Peyer's patch (tissue), 4 donors: ENCODE measurements at regions not wholly inside any gene's neighbourhood (a gene's known extent, or its start where the extent isn't known, plus 50 kb on each side); places are given as distances from the start of the nearest gene placed in this dataset.

Experiments used
- DNase-seq, 3 donors: peaks; one replicate each; pipeline ENCODE4 v3.0.0-alpha.2; 2017 to 2019
- H3K27ac ChIP-seq, 4 donors: fragments of 200-600 bp; sonication (generic); one replicate each; pipeline ENCODE4 v1.5.1; 2016 to 2019
- H3K27me3 ChIP-seq, 2 donors: fragments of 200-600 bp; sonication (generic); one replicate each; pipeline ENCODE4 v1.5.1; 2019
- H3K36me3 ChIP-seq, 3 donors: fragments of 200-600 bp; sonication (generic); one replicate each; pipeline ENCODE4 v1.5.1; 2016 to 2019
- H3K4me1 ChIP-seq, 4 donors: fragments of 200-600 bp; sonication (generic); one replicate each; pipeline ENCODE4 v1.5.1; 2016 to 2019
- H3K4me3 ChIP-seq, 4 donors: fragments of 200-600 bp; sonication (generic); 1 replicate in 3 of 4; 2 replicates in 1 of 4; pipeline ENCODE4 v1.5.1; 2016 to 2019; ENCODE audit warnings: mild to moderate bottlenecking in 1 of 4
- H3K9me3 ChIP-seq, 4 donors: fragments of 200-600 bp; sonication (generic); one replicate each; pipeline ENCODE4 v1.5.1; 2016 to 2019; ENCODE audit warnings: mild to moderate bottlenecking in 1 of 4
- CTCF ChIP-seq, 6 experiments: fragments of 450-650 bp in 4 of 6; fragments of 200-600 bp in 2 of 6; sonication (generic) in 1 of 6; IDR thresholded peaks; one replicate each; pipeline ENCODE4 v1.5.1; 2017 to 2019; ENCODE audit warnings: antibody characterized with exemption in 6 of 6, mild to moderate bottlenecking in 3 of 6, moderate library complexity in 1 of 6
- POLR2A ChIP-seq, 2 donors: fragments of 450-650 bp; IDR thresholded peaks; one replicate each; pipeline ENCODE4 v1.5.1; 2017; ENCODE audit warnings: antibody characterized with exemption in 2 of 2, mild to moderate bottlenecking in 2 of 2, moderate library complexity in 2 of 2

- TF ChIP-seq CTCF (IDR thresholded peaks at IDR 0.05) (no peak), POLR2A (IDR thresholded peaks at IDR 0.05) (no peak)
- no peak overlapping the region for H3K4me3 ChIP-seq
- no peaks in the 10 kb centered on the region for H3K4me1 ChIP-seq
- H3K27ac ChIP-seq = no peak overlapping the region
- no peak for DNase-seq
- H3K27me3 ChIP-seq = no peaks in the 10 kb centered on the region
- H3K36me3 ChIP-seq = no peaks in the 10 kb centered on the region
- no peaks in the 10 kb centered on the region for H3K9me3 ChIP-seq
Observed at GRCh38 chr3:24917908-24918307, 423.3 kb upstream of the THRB start.

GRCh38 chr3:24923570-24923969, 428.9 kb upstream of the THRB start:
- H3K4me3 ChIP-seq = no peak overlapping the region
- no peak overlapping the region for H3K27ac ChIP-seq
- no peak for TF ChIP-seq CTCF (IDR thresholded peaks at IDR 0.05)
- TF ChIP-seq POLR2A (IDR thresholded peaks at IDR 0.05) = no peak
- no peaks in the 10 kb centered on the region for H3K4me1 ChIP-seq
- H3K36me3 ChIP-seq = no peaks in the 10 kb centered on the region
- no peaks in the 10 kb centered on the region for H3K9me3 ChIP-seq
- H3K27me3 ChIP-seq = no peaks in the 10 kb centered on the region
- DNase-seq = no peak

- no peaks in the 10 kb centered on the region for H3K36me3 ChIP-seq
- no peak for DNase-seq
- H3K27me3 ChIP-seq = no peaks in the 10 kb centered on the region
- no peak for TF ChIP-seq CTCF (IDR thresholded peaks at IDR 0.05)
- TF ChIP-seq POLR2A (IDR thresholded peaks at IDR 0.05) = no peak
- H3K4me1 ChIP-seq = no peaks in the 10 kb centered on the region
- H3K9me3 ChIP-seq = no peaks in the 10 kb centered on the region
- H3K4me3 ChIP-seq = no peak overlapping the region
- no peak overlapping the region for H3K27ac ChIP-seq
Observed at GRCh38 chr3:24929521-24929920, 434.9 kb upstream of the THRB start.

- H3K4me1 ChIP-seq = no peaks in the 10 kb centered on the region
- no peak overlapping the region for H3K27ac ChIP-seq
- no peaks in the 10 kb centered on the region for H3K36me3 ChIP-seq
- H3K9me3 ChIP-seq = no peaks in the 10 kb centered on the region
- DNase-seq = no peak
- H3K27me3 ChIP-seq = no peaks in the 10 kb centered on the region
- H3K4me3 ChIP-seq = no peak overlapping the region
- no peak for TF ChIP-seq POLR2A (IDR thresholded peaks at IDR 0.05)
- TF ChIP-seq CTCF (IDR thresholded peaks at IDR 0.05) = no peak
Observed at GRCh38 chr3:24933401-24933800, 438.8 kb upstream of the THRB start.

- DNase-seq = no peak
- Histone ChIP-seq H3K4me3 (no peak overlapping the region), H3K27me3 (no peaks in the 10 kb centered on the region), H3K4me1 (no peaks in the 10 kb centered on the region), H3K27ac (no peak overlapping the region), H3K9me3 (no peaks in the 10 kb centered on the region), H3K36me3 (no peaks in the 10 kb centered on the region)
- TF ChIP-seq CTCF (IDR thresholded peaks at IDR 0.05) = no peak
- TF ChIP-seq POLR2A (IDR thresholded peaks at IDR 0.05) = no peak
Observed at GRCh38 chr3:24936574-24936973, 441.9 kb upstream of the THRB start.

GRCh38 chr3:24937228-24937627, 442.6 kb upstream of the THRB start:
- Histone ChIP-seq H3K9me3 (no peaks in the 10 kb centered on the region), H3K27me3 (no peaks in the 10 kb centered on the region), H3K4me3 (no peak overlapping the region), H3K27ac (no peak overlapping the region), H3K36me3 (no peaks in the 10 kb centered on the region), H3K4me1 (no peaks in the 10 kb centered on the region)
- DNase-seq = no peak
- TF ChIP-seq CTCF (IDR thresholded peaks at IDR 0.05) = no peak
- no peak for TF ChIP-seq POLR2A (IDR thresholded peaks at IDR 0.05)
